ENCODE measurements at regions not wholly inside any gene's neighbourhood (a gene's known extent, or its start where the extent isn't known, plus 50 kb on each side); places are given as distances from the start of the nearest gene placed in this dataset.
"Not testable (repeated sequence)": the region's sequence is repeated elsewhere in the genome, so short reads cannot be mapped to it uniquely, and the experiment has no call there.

GRCh38 chr2:187056416-187057334, 207.7 kb upstream of the ZSWIM2 start:
- no peak for DNase-seq

GRCh38 chr2:187055463-187055862, 206.5 kb upstream of the ZSWIM2 start:
- DNase-seq, result no peak

GRCh38 chr2:187054501-187055319, 205.7 kb upstream of the ZSWIM2 start:
- DNase-seq, result no peak

GRCh38 chr2:187051350-187051749, 202.4 kb upstream of the ZSWIM2 start:
- no peak for DNase-seq

- DNase-seq, result no peak
These were observed 201.5 kb upstream of the ZSWIM2 start for GRCh38 chr2:187050409-187050998.

GRCh38 chr2:187037310-187037709, 188.3 kb upstream of the ZSWIM2 start:
- no peak for DNase-seq

- no peak for DNase-seq
These were observed 185.5 kb upstream of the ZSWIM2 start for GRCh38 chr2:187034434-187034833.

- no peak for DNase-seq
These were observed 175.8 kb upstream of the ZSWIM2 start for GRCh38 chr2:187024739-187025138.

- not testable (repeated sequence) for DNase-seq
These were observed 175.0 kb upstream of the ZSWIM2 start for GRCh38 chr2:187023996-187024395.

GRCh38 chr2:187017438-187017837, 168.5 kb upstream of the ZSWIM2 start:
- DNase-seq, result no peak

GRCh38 chr2:187013058-187013457, 164.1 kb upstream of the ZSWIM2 start:
- DNase-seq, result no peak

- DNase-seq, result no peak
These were observed 162.3 kb upstream of the ZSWIM2 start for GRCh38 chr2:187011206-187011832.

- DNase-seq, result no peak
These were observed 160.7 kb upstream of the ZSWIM2 start for GRCh38 chr2:187009483-187010239.

- no peak for DNase-seq
These were observed 159.1 kb upstream of the ZSWIM2 start for GRCh38 chr2:187008111-187008510.

GRCh38 chr2:187003611-187004010, 154.6 kb upstream of the ZSWIM2 start:
- DNase-seq, result no peak

GRCh38 chr2:187003038-187003554, 154.1 kb upstream of the ZSWIM2 start:
- no peak for DNase-seq

GRCh38 chr2:187002242-187002641, 153.3 kb upstream of the ZSWIM2 start:
- no peak for DNase-seq

- DNase-seq, result no peak
These were observed 152.3 kb upstream of the ZSWIM2 start for GRCh38 chr2:187001248-187001647.

GRCh38 chr2:186995092-186995491, 146.1 kb upstream of the ZSWIM2 start:
- no peak for DNase-seq

GRCh38 chr2:186992597-186992996, 143.6 kb upstream of the ZSWIM2 start:
- DNase-seq, result no peak

- DNase-seq, result no peak
These were observed 142.9 kb upstream of the ZSWIM2 start for GRCh38 chr2:186991766-186992417.

All from T1000 (cell line).